ELF-1 (cell line): ENCODE measurements at regions not wholly inside any gene's neighbourhood (a gene's known extent, or its start where the extent isn't known, plus 50 kb on each side); places are given as distances from the start of the nearest gene placed in this dataset.
"Not testable (repeated sequence)": the region's sequence is repeated elsewhere in the genome, so short reads cannot be mapped to it uniquely, and the experiment has no call there.

Source experiments
- DNase-seq: peaks from one replicate; pipeline ENCODE4 v3.0.0-alpha.2; 2016; ENCODE audit warnings: low read depth, low spot score

DNA sequence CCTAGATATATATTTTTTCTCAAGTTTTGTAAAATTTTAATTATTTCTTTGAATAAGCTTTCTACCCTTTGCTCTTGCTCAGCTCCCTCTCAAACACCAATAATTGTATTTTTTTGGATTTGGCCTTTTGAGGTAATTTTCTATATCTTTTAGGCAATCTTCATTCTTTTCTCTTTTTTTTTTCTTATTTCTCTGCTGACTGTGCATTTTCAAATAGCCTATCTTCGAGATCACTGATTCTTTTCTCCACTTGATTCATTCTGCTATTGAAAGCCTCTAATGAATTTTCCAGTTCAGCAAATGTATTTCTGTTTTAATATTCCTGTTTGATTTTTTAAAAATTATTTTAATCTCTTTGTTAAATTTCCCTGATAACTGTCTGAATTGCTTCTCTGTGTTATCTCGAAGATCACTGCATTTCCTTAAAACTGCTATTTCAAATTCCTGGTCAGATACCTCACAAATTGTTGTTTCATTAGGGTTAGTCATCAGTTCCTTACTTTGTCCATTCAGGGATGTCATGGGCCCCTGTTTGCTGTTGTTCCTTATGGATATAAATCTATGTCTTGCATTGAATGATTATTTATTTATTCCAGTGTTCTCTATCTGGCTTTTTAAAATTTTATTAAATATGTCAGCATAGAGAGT lies 100.1 kb upstream of the UNC5B start:
- DNase-seq, result no peak

- no peak for DNase-seq
Observed at GRCh38 chr10:71116426-71116825, 95.9 kb upstream of the UNC5B start.

GRCh38 chr10:71117589-71117988 lies 94.8 kb upstream of the UNC5B start:
- not testable (repeated sequence) for DNase-seq

GRCh38 chr10:71123023-71123422 lies 89.3 kb upstream of the UNC5B start:
- no peak for DNase-seq

DNA sequence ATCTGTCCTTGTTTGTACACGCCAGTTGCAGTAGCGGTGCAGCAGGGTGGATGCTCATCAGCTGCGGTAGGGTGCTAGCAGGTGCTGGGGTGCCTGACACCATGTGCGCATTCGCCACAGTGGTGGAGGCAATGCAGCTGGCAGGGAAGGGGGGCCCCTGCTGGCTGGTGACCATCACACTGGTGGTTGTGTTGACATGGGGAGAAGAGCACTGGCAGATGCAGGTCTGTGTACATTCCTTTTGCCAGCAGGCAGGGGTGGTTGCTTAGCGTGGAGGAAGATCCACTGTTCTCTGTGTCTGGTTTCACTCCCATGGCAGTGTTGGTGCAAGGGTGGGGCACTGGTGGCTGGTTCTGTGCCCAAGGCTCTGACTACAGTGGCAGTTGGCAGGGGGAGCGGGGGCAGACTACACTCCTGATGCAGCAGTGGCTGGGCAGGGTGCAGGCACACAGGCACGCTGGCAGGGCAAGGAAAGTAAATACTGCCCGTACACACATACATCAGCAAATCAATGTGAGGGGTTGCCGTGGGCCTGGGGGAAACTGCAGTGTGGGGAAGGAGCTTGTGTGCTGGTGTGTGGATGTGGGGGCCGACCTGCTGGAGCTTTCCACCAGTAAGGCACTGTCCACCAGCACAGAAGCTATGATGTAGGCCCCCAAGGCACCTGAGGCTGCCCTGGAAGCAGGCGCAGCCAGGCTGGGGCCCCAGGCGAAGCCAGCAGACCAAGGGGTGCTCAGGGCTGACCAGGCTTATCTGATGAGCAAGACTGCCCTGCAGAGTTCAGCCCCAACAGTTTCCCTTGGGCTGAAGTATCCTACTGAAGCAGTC lies 87.2 kb upstream of the UNC5B start:
- no peak for DNase-seq

- no peak for DNase-seq
Observed at GRCh38 chr10:71125749-71126107, 86.6 kb upstream of the UNC5B start.

GRCh38 chr10:71126432-71126831 lies 85.9 kb upstream of the UNC5B start:
- no peak for DNase-seq

DNA sequence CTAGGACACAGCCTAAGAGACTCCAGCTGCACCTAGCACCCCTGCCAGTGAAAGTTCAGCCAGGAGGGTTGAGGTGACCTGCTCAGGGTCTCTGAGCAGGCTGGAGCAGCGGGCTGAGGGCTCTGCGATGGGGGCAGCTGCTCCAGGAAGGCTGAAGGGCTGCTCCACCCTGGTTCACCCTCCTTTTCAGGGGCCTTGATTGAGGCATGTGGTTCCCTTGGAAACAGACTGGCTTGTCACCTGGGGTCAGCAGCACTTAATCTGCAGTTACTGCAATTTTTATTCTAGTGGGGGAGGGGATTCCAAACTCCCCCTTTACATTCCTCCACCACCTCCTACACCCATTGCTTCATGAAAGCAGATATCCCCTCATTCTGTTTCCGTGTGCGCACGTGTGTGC lies 85.3 kb upstream of the UNC5B start:
- no peak for DNase-seq

DNA sequence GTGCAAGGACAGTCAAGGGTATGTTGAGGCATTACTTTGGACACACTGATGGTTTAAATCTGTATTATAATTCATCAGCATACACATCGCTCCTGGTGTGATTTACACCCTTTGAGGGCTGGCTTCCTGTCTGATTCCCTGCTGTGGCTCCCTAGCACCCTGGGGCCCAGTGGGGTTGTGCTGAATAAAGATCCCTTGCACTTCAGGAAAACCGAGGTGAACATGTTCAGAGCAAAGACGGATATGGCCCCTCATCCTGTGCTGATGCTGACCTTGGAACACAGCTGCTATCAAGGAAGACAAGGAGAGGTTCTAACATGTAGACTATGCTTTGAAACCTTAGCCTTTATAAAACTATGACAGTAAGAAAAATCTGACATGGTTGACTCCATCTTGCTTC lies 84.6 kb upstream of the UNC5B start:
- DNase-seq, result no peak

- no peak for DNase-seq
Observed at GRCh38 chr10:71128311-71128980, 83.9 kb upstream of the UNC5B start.

DNA sequence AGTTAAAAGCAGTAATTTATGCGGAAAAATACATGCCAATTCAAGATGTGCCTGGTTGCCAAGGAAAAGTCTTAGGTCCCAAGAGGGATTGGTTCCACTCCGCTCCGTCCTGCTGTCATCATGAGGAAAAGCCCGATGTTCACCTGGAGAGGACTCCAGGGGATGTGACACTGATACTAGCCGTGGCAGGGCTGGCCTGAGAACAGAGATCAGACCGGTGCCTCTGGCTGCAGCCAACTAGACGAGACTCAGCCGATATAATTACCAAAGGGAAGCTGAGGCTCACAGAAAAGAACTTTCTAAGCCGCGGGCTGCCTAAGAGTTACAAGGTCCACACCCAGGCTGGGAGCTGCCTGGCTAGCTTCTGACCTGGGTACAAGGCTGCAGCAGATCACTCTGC lies 81.3 kb upstream of the UNC5B start:
- no peak for DNase-seq

- no peak for DNase-seq
Observed at GRCh38 chr10:71131508-71132088, 80.8 kb upstream of the UNC5B start.

DNA sequence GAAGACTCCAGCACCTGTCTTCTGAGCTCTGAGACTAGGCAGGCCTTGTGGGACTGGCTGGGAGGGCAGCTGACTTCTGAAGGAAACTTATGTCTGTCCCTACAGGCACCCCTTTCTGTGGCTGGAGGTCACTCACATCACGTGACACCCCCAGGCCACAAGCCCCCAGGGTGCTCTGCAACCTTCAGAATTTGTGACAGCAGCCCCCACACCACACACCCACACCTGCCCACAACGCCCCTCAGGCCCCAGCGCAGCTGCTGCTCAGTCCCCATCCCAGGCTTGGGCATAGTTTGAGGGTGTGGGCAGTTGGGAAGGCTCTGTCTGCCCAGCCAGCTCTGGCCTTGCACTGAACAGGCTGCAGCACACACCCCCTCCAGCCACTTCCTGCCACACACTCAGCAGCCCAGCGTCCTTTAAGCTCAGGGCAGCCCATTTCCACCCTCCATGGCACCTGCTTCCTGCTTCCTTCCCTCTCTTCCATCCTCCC lies 80.0 kb upstream of the UNC5B start:
- no peak for DNase-seq

DNA sequence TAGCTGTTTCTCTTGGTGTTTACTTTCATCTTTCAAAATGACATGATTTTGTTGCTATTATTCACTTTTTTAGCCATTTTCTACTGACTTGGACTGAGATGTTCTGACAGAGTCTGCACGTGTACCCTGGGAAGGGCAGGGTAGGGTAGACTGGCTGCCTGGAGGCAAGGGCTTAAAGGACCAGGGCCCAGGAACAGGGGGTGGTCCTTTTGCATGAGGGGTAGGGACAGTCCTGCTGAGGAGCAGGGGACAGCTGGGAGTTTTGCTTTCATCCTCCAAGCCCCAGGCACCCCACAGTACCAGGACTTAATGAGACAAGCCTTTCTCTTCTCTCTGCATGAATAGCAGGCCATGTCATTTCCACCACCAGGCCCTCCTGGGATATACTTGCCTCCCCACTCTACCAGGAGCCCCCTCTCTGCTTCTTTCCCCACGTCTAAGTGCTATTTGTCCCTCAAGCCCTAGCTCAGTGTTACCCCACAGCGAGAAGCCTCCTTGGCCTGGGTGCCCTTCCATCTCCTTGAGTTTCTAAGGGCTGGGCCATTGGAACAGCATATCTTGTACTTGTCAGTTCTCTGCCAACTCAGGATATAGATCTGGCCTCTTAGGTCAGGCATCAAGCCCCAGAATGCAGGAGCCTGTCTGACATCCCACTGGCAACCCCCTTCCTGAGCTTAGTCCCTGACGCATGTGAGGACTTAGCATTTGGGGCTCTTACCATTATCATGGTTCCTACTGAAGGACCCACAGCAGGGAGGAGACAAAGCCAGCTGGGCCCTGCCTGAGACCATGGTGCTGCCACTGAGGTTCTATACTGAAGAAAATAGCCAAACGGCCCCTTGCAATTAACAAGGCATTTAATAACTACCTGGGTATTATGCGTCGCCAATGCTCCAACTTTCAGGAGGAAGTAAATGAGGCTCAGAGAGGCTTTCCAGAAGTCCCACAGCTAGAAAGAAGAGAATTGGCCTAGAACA lies 78.4 kb upstream of the UNC5B start:
- no peak for DNase-seq

DNA sequence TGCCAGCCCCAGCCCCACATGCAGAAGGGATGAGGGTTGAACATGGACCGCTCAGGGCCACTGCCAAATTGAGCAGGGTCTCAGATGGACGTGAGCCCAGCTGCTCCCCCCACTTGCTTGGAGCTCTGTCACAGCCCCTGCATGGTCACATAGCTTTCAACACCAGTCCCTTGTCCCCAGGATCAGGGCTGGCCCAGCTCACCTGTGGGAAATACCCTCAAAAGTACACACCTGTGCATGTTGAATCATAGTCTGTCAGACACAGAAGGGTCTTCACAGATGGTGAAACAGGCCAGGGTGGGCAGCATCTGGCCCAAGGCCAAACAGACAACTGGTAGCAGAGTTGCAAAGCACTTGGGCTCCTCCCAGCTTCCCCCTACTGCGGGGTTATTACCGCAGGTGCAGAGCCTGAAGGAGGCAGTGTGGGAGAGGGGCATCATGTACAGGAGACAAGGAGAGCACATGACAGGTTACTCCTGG lies 77.6 kb upstream of the UNC5B start:
- no peak for DNase-seq

DNA sequence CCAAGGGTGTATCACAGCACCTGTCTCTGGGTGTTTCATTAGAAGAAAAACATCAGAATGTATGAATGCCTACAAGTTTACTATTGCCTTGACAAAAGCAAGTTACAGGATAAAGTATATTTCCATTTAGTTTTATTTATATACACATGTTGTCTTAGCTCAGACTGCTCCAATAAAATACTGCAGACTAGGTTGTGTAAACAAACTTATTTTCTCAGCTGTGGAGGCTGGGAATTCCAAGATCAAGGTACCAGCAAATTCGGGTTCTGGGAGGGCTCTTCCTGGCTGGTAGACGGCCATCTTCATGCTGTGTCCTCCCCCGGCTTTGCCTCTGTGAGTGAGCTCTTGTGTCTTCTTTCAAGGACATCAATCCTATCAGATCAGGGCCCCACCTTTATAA lies 77.1 kb upstream of the UNC5B start:
- DNase-seq, result no peak

- peak; percentile 25 for DNase-seq
Observed at GRCh38 chr10:71136036-71136721, 76.2 kb upstream of the UNC5B start.

- DNase-seq, result no peak
Observed at GRCh38 chr10:71137701-71138100, 74.7 kb upstream of the UNC5B start.

DNA sequence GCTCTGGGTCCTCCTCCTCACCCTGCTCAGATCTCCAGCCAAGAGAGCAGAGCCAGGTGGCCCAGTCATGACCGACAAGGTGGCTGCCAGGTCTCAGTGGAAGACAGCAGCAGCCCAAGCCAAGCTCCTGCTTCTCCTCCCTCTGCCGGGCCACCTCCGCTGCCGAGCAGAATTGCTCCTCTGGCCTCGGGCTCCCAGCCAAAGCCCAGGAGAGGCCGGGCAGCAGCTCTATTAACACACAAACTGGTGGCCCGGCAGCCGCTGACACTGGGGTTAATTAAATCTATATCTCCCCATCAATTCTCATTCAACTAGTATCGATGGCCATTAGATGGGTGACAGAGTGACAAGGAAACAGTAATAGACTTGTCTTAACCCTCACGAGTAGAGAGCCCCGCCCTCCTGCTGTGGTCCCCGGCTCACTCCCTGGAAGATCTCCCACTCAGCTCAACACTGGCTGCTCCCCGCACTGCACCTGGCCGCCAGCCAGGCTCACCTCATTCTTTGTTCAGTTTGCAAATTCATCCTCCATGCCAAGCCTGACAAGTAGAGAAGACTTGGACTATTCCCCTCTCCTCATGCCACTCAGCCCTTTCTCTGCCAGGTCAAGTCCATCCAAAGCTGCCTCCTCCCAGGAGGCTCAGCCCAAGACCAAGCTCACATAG lies 74.1 kb upstream of the UNC5B start:
- DNase-seq, result no peak

DNA sequence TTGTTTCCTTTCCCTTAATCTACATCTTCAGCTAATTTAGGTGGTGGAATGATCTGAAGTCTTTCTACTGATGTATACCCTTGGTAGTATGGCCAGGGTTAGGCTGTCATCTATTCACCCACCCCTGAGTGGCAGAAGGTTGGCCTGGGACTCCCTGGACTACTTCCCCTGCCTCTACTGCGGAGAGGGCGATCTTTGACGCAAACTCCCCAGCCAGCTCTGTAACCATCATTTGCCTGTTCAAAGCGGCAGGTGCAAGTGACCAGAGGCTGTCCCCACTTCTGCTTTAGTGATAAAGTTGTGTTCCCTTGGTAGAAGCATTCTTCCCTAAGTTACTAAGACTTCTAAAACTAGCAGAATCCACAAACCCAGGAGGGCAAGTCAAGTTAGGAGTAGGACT lies 70.8 kb upstream of the UNC5B start:
- no peak for DNase-seq
